WI38 (cell line): ENCODE measurements at regions not wholly inside any gene's neighbourhood (a gene's known extent, or its start where the extent isn't known, plus 50 kb on each side); places are given as distances from the start of the nearest gene placed in this dataset.

Experiments
- H3K4me3 ChIP-seq: 2 replicates; pipeline ENCODE4 v1.5.1; 2011; ENCODE audit warnings: low read depth, mild to moderate bottlenecking, control low read depth, low read length
- TF ChIP-seq, protein P1 (sequence below): IDR thresholded peaks from 2 replicates; pipeline ENCODE4 v1.5.1; 2012; ENCODE audit warnings: low read depth, mild to moderate bottlenecking, control low read depth, low read length

DNA sequence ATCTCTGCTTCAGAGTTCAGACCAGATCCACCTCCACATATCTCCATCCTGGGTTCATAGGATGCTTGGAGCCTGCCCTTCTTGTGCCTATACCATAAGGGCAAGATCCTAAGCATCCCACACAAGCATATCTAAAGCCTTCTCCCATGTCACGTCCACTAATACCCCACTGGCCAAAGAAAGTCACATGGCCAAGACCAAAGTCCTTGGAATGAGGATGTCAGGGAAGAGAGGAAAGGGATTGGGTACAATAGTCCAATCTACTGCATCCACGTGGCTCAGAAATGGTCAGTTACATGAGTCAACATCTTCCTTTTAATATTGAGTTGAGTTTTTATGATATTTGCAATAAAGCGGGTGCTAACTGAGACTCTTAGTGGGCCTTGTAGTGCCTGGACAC, 515.9 kb upstream of the SULF2 start:
- H3K4me3 ChIP-seq, result no peak overlapping the region
- TF ChIP-seq, protein P1, sequence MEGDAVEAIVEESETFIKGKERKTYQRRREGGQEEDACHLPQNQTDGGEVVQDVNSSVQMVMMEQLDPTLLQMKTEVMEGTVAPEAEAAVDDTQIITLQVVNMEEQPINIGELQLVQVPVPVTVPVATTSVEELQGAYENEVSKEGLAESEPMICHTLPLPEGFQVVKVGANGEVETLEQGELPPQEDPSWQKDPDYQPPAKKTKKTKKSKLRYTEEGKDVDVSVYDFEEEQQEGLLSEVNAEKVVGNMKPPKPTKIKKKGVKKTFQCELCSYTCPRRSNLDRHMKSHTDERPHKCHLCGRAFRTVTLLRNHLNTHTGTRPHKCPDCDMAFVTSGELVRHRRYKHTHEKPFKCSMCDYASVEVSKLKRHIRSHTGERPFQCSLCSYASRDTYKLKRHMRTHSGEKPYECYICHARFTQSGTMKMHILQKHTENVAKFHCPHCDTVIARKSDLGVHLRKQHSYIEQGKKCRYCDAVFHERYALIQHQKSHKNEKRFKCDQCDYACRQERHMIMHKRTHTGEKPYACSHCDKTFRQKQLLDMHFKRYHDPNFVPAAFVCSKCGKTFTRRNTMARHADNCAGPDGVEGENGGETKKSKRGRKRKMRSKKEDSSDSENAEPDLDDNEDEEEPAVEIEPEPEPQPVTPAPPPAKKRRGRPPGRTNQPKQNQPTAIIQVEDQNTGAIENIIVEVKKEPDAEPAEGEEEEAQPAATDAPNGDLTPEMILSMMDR, result no peak

DNA sequence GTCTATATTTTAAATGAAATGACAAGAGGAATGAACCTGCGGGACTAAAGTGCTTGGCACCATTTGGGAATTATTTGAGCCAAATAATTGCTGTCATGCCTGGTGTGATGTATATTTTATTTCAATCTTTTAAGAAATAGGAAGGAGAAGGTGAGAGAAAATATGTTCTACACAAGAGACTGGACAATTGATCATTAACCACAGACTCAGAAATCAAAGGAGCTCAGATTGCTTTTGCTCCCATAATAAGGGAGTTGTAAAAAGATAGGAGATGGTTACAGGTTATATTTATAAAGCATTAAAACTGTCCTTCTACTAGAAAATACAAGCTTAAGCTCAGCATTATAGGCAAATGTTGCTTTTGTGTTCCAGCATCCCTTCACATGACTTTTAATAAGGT, 515.2 kb upstream of the SULF2 start:
- TF ChIP-seq, protein P1, result no peak
- no peak overlapping the region for H3K4me3 ChIP-seq

DNA sequence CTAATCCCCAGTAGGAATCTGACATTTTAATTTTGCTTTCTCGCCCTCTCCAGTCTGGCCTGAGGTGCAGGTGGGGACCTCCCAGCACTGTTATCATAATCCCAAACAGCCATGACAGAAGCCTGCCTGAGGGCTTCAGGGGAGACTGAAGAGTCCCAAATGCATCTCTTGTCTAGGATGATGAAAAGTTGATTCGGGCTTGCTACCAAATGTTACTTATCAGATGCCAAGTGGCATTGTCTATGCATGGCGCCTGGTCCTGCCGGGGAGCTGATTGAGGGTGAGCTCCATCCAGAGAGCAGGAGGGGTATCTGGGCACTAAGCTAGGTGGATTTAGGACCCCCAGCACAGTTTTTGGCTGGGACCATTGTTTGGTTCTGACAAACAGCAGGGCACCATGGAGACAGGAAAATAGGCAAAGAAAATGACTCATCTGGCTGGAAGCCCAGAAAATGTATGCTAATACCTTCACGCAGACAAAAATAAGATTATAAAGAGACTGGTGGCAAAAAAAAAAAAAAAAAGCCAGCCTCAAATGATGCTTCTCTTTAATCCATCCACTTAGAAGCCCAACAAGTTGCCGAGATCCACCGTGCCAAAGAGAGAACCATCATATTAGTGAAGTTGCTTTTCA, 513.7 kb upstream of the SULF2 start:
- H3K4me3 ChIP-seq, result no peak overlapping the region
- TF ChIP-seq, protein P1, result no peak

DNA sequence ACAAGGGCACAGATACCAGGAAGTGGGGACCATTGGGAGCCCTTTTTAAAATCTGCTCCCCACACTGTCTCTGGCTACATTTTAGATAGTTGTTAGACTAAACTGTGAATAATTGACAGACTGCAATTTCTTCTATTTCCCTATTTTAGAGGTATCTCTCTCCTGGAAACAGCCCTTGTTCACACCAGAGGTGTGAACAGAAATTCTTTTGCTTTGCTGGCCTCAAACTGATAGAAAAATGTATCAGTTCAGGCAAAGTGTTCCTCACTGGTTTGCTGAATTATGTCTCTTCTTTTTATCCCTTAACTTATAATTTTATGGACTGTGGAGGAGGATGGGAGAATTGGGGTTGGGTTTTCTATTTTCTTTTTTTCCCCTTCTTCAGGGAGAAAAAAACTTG, 513.2 kb upstream of the SULF2 start:
- TF ChIP-seq, protein P1, result no peak
- H3K4me3 ChIP-seq, result no peak overlapping the region

DNA sequence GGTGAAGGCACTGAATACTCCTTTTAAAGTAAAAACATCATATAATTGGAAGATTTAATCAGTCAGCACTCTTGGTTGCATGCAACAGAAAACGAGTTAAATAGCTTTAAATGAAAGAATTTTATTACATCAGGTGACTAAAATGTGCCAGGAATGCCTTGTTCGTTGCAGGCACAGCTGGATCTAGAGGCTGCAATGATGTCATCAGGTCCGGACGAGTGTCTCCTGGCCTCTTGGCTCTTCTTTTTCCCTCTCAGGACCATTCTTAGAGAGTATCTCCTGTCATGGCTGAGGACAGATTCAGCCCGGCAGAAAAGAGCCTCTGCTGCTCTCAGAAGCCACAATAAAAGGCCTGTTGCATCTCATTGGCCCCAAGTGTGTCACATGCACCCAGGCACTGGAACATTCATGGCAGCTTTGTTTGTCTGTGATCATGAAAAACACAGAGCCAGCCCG, 510.7 kb upstream of the SULF2 start:
- H3K4me3 ChIP-seq, result no peak overlapping the region
- TF ChIP-seq, protein P1, result no peak

DNA sequence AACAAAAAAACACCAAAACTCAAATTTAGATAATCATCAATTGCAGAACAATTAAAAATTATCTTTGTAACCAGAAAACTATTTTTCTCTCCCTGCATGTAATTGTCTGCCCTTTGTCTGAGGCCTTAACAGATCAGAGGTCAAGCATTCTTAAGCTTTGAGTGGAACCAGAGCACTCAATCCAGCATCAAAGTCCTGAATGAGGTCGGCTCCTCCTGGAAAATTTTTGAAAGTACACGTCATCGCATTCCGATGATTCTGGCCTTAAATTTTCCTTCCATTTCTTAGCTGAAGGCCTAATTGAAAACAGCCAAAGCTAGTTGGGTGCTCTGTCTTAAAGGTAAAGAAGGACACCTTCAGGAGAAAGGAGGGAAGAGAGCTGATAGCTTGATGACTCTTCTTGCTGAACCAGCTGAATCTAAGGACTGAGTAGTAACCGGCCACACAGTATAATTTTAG, 510.2 kb upstream of the SULF2 start:
- no peak overlapping the region for H3K4me3 ChIP-seq
- TF ChIP-seq, protein P1, result 0 out of 2 replicates have a peak, but pooled peaks have one; percentile 7

DNA sequence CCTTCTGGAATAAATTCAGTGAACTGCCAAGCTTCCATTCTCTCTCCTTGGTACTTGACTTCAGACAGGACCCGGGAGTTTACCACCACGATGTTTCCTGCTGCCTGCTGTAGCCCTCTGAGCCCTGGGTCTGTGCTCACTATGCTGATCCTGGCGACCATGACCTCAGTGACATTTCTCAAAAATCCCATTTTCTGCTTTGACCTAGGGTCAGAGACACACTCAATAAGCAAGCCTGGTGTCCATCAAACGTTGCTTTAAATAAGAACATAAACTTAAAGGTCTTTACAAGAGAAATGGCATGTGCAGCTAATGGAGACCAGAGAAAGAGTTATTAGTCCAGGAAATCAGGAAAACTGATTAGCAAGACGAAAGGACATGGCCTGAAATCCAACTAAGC, 509.7 kb upstream of the SULF2 start:
- TF ChIP-seq, protein P1, result no peak
- H3K4me3 ChIP-seq, result no peak overlapping the region
